Bronchial epithelial cell (primary cell): ENCODE measurements at regions not wholly inside any gene's neighbourhood (a gene's known extent, or its start where the extent isn't known, plus 50 kb on each side); places are given as distances from the start of the nearest gene placed in this dataset.

Source experiments
- DNase-seq: peaks from one replicate; pipeline ENCODE4 v3.0.0-alpha.2; 2010; ENCODE audit warnings: low read depth
- FAIRE-seq: peaks from 2 replicates; lab custom pipeline; 2011; peaks lifted over from hg19 to GRCh38; lab: Jason Lieb, UNC
- H3K27me3 ChIP-seq: 2 replicates; pipeline ENCODE4 v1.5.1; 2011; ENCODE audit warnings: low read length; ENCODE audit not compliant: control insufficient read depth, insufficient read depth
- H3K36me3 ChIP-seq: 2 replicates; pipeline ENCODE4 v1.5.1; 2011; ENCODE audit warnings: low read length; ENCODE audit not compliant: control insufficient read depth, insufficient read depth
- H3K4me3 ChIP-seq: 2 replicates; pipeline ENCODE4 v1.5.1; 2011; ENCODE audit warnings: mild to moderate bottlenecking, low read depth, low read length, control low read depth
- TF ChIP-seq, protein P1 (sequence below): IDR thresholded peaks from 2 replicates; pipeline ENCODE4 v1.5.1; 2011; ENCODE audit warnings: mild to moderate bottlenecking, moderate library complexity, low read length, control low read depth, inconsistent platforms; ENCODE audit not compliant: insufficient read depth, severe bottlenecking

DNA sequence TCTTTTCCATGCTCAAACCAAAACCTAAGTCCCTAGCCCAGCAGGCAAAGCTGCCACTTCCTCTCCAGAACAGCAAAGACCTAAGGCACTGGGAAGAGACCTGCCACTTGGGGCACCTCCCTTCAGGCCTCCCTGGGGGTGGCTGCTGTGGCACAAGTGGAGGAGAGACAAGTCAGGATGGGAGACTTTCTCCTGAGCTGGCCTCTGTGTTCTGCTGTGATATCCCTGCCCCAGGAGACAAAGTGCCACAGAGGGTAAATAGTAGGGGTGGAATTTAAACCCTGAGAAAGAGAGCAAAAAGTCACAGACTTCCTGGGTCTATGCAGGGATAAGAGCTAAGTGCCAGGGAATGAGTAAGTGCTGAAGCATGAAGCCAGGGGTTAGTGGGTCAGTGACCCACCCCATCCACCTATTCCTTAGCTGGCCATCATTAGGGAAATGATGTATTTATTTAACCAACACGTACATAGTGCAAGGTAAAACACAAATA, 84.2 kb downstream of the MRPL14 start:
- DNase-seq (peak; percentile 58), FAIRE-seq (no peak)
- H3K27me3 ChIP-seq: no peaks in the 10 kb centered on the region
- H3K36me3 ChIP-seq: no peaks in the 10 kb centered on the region
- no peak overlapping the region for H3K4me3 ChIP-seq
- TF ChIP-seq, protein P1, sequence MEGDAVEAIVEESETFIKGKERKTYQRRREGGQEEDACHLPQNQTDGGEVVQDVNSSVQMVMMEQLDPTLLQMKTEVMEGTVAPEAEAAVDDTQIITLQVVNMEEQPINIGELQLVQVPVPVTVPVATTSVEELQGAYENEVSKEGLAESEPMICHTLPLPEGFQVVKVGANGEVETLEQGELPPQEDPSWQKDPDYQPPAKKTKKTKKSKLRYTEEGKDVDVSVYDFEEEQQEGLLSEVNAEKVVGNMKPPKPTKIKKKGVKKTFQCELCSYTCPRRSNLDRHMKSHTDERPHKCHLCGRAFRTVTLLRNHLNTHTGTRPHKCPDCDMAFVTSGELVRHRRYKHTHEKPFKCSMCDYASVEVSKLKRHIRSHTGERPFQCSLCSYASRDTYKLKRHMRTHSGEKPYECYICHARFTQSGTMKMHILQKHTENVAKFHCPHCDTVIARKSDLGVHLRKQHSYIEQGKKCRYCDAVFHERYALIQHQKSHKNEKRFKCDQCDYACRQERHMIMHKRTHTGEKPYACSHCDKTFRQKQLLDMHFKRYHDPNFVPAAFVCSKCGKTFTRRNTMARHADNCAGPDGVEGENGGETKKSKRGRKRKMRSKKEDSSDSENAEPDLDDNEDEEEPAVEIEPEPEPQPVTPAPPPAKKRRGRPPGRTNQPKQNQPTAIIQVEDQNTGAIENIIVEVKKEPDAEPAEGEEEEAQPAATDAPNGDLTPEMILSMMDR: no peak

DNA sequence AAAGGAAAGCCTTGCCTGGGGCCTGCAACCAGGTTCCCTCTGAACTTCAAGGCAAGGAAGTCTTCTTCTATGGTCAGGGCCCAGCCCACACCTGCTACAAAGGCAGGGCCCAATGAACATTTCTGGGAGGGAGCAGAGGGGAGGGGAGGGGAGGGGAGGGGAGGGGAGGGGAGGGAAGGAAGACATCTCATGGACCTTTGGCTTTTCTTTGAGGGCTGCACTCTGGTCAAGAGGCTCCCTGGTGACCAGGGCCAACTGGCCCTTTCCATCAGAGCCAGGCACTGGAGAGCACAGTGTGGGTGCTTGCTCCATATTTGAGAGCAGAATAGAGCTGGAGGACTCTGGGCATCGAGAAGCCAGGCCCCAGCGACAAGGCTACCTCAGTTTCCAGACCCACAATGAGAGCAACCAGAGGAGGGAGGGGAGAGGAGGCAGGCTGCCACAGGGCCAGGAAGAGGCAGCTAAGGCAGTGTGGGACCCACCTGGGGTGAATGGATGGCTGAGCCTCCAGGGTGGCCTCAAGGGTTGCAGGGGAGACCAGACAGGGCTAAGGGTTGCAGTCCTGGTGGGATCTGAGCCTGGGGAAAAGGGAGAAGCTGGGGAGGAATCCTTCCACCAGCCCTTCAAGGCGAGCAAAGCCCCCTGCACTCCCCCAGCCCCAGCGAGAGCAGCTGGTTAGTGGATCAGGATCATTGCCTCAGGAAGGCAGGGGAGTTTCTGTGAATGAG, 84.8 kb downstream of the MRPL14 start:
- Histone ChIP-seq H3K27me3 (no peaks in the 10 kb centered on the region), H3K4me3 (no peak overlapping the region), H3K36me3 (no peaks in the 10 kb centered on the region)
- DNase-seq (no peak), FAIRE-seq (no peak)
- TF ChIP-seq, protein P1: no peak

DNA sequence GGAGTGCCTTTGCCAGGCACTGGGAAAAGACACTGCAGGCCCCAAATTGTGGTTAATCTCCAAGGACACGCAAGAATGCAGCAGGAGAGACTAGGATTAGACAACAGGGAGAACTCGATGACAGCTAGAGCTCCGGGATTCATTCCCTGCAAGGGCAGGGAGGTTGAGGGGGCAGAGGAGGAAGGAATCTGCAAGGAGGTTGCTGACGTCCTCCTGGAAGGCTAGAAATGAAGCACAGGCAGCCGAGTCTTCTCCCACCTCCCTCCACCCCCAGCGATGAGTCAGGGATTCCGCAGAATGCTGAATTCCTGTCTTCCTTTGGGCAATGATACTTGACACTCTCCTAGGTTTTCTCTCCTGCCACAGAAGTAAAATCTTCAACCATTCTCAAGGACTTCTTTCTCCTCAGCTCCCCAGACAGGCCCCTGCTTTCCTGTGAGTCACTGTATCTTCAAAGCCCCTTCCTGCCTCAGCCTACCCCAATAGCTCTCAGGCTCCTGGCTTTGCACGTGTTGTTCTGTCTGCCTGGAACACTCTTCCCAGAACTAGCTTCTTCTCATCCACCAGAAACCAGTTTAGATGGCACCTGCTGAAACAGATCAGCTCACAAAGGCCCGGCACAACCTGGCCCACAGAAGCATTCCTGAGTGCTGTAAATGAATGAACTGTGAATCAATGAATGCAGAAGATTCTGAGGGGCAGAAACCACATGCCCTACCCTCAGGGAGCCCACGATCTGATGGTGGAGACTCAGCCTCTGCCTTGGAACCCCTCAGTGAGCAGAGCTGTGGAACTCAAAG, 85.6 kb downstream of the MRPL14 start:
- Histone ChIP-seq H3K27me3 (no peaks in the 10 kb centered on the region), H3K36me3 (no peaks in the 10 kb centered on the region), H3K4me3 (no peak overlapping the region)
- DNase-seq (peak; percentile 94), FAIRE-seq (no peak)
- TF ChIP-seq, protein P1: no peak

GRCh38 chr6:44040786-44041185, 86.5 kb downstream of the MRPL14 start:
- H3K36me3 ChIP-seq: no peaks in the 10 kb centered on the region
- TF ChIP-seq, protein P1: no peak
- no peak for FAIRE-seq
- no peak for DNase-seq
- H3K27me3 ChIP-seq: no peaks in the 10 kb centered on the region
- no peak overlapping the region for H3K4me3 ChIP-seq

DNA sequence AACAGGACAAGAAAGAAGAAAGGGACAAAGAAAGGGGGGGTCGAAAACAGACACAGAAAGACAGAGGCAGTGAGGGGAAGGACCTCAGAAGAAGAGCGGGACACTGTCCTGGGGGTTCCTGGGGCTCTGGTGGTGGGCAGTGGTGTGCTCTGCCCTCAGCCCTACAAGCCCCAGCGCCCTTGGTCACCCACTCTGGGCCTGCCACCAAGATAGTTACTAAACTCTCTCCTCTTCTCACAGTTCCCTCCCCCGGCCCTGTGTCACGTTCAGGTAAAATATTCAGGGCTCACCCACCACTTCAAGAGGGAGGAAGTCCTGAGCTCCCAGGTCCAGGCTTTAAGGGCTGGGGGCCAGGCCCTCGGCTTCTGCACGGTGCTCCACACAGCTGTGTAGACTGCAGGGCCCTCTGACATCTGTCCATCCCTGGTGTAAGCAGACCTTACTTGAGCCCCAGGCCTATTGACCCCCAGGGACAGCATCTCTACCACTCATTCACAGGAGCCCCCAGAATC, 87.4 kb downstream of the MRPL14 start:
- Histone ChIP-seq H3K36me3 (no peaks in the 10 kb centered on the region), H3K4me3 (no peak overlapping the region), H3K27me3 (no peaks in the 10 kb centered on the region)
- TF ChIP-seq, protein P1: no peak
- no peak for FAIRE-seq
- DNase-seq: no peak
